ENCODE measurements at regions not wholly inside any gene's neighbourhood (a gene's known extent, or its start where the extent isn't known, plus 50 kb on each side); places are given as distances from the start of the nearest gene placed in this dataset.

GRCh38 chr13:44815623-44816022 is 173.6 kb downstream of the NUFIP1 start:
- Mint-ChIP-seq H3K4me3 (no peak overlapping the region), H3K36me3 (no peaks in the 10 kb centered on the region), H3K9me3 (no peaks in the 10 kb centered on the region), H3K4me1 (no peaks in the 10 kb centered on the region), H3K27ac (no peak overlapping the region), H3K27me3 (ENCODE audit: low read depth in 3 of 3) (no peaks in the 10 kb centered on the region)
- no peak for DNase-seq

DNA sequence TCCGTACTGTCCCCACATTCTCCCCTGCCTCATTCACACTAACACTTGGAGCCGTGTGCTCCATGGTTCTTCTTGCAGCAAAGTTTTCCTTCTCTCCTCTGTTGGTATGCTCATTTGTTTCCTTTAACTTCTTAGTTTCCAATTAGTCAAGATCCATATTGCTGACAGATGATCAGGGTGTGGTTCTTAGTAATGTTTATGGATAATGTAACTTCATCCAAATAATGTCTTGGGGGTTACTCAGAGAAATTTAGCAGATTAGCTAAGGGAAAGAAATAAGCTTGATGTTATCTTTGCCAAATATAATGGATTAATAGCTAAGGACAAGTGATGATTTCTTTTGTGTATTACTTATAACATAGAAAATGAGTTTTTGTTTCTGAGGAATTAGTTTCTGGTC is 174.4 kb downstream of the NUFIP1 start:
- Mint-ChIP-seq H3K9me3 (no peaks in the 10 kb centered on the region), H3K4me3 (no peak overlapping the region), H3K27ac (no peak overlapping the region), H3K36me3 (no peaks in the 10 kb centered on the region), H3K4me1 (no peaks in the 10 kb centered on the region), H3K27me3 (ENCODE audit: low read depth in 3 of 3) (no peaks in the 10 kb centered on the region)
- DNase-seq = no peak

DNA sequence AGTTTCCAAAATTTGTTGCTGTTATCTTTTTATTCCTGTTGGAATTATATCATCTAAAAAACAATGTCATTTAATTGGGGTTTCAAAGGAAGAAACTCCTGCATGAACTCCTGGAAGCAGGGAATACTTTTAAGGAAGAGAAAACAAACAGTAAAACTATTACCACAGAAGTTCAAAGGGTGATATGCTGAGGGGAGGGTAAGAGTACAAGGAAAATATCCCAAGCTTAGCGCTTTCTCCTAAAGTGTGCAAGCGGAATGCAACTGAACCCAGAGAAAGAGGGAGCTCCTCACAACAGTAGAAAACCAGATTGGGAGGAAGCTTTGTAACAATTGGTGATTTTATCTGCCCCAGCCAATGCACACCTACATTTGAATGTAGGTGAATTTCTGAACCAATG is 175.1 kb downstream of the NUFIP1 start:
- H3K36me3 Mint-ChIP-seq = no peaks in the 10 kb centered on the region
- H3K4me1 Mint-ChIP-seq = no peaks in the 10 kb centered on the region
- no peak for DNase-seq
- H3K27me3 Mint-ChIP-seq (ENCODE audit: low read depth in 3 of 3) = no peaks in the 10 kb centered on the region
- no peaks in the 10 kb centered on the region for H3K9me3 Mint-ChIP-seq
- H3K27ac Mint-ChIP-seq = no peak overlapping the region
- H3K4me3 Mint-ChIP-seq = no peak overlapping the region

DNA sequence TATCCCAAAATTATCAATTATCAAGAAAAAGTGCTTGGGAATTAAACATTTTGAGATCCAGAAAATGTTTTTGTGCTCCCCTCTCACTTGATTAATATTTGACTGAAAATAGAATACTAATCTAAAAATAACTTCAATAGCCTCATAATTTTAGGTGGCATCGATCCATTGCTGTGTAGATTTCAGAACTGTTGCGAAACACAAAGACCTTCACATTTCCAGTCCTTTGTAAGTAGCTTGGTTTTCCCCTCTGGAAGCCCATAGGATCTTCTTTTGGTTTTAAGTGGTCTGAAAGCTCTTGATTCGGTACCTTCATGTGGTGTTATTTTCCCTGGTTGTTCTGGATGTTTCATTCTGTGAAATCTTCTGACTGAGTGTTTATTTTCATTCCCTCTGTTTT is 176.5 kb downstream of the NUFIP1 start:
- DNase-seq = no peak
- Mint-ChIP-seq H3K9me3 (no peaks in the 10 kb centered on the region), H3K4me3 (no peak overlapping the region), H3K36me3 (no peaks in the 10 kb centered on the region), H3K4me1 (no peaks in the 10 kb centered on the region), H3K27ac (no peak overlapping the region), H3K27me3 (ENCODE audit: low read depth in 3 of 3) (peaks cover 0 to 2% (median 0%) of the 10 kb centered on the region in 3 donors)

- H3K27ac Mint-ChIP-seq = no peak overlapping the region
- no peak for DNase-seq
- H3K9me3 Mint-ChIP-seq = no peaks in the 10 kb centered on the region
- no peak overlapping the region for H3K4me3 Mint-ChIP-seq
- no peaks in the 10 kb centered on the region for H3K4me1 Mint-ChIP-seq
- peaks cover 0 to 4% (median 0%) of the 10 kb centered on the region in 3 donors for H3K27me3 Mint-ChIP-seq (ENCODE audit: low read depth in 3 of 3)
- no peaks in the 10 kb centered on the region for H3K36me3 Mint-ChIP-seq
These were observed 179.0 kb downstream of the NUFIP1 start for GRCh38 chr13:44810061-44810840.

GRCh38 chr13:44809190-44809589 is 180.1 kb downstream of the NUFIP1 start:
- no peaks in the 10 kb centered on the region for H3K36me3 Mint-ChIP-seq
- H3K27me3 Mint-ChIP-seq (ENCODE audit: low read depth in 3 of 3) = peaks cover 0 to 4% (median 0%) of the 10 kb centered on the region in 3 donors
- H3K9me3 Mint-ChIP-seq = no peaks in the 10 kb centered on the region
- DNase-seq = no peak
- no peaks in the 10 kb centered on the region for H3K4me1 Mint-ChIP-seq
- no peak overlapping the region for H3K27ac Mint-ChIP-seq
- no peak overlapping the region for H3K4me3 Mint-ChIP-seq

DNA sequence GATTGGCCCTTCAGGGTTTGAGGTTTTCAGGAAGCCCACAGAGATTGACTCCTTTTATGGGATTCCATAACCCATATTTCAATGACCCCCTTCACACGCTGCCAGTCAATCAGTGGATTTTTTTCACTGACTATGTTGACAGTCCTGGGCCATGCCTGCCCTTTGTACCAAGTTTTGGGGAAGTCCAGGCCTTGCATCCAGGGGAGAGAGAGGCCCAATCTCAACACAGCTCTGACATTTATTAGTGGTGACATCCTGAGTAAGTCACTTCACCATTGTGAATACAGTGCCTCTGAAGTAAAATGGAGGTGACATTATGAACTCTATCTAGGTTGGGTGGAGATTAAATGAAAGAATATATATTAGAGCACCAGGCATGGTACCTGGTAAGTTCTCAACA is 181.1 kb downstream of the NUFIP1 start:
- H3K4me1 Mint-ChIP-seq = no peaks in the 10 kb centered on the region
- H3K27me3 Mint-ChIP-seq (ENCODE audit: low read depth in 3 of 3) = peaks cover 0 to 4% (median 0%) of the 10 kb centered on the region in 3 donors
- no peak overlapping the region for H3K27ac Mint-ChIP-seq
- no peak overlapping the region for H3K4me3 Mint-ChIP-seq
- DNase-seq = no peak
- no peaks in the 10 kb centered on the region for H3K36me3 Mint-ChIP-seq
- no peaks in the 10 kb centered on the region for H3K9me3 Mint-ChIP-seq

DNA sequence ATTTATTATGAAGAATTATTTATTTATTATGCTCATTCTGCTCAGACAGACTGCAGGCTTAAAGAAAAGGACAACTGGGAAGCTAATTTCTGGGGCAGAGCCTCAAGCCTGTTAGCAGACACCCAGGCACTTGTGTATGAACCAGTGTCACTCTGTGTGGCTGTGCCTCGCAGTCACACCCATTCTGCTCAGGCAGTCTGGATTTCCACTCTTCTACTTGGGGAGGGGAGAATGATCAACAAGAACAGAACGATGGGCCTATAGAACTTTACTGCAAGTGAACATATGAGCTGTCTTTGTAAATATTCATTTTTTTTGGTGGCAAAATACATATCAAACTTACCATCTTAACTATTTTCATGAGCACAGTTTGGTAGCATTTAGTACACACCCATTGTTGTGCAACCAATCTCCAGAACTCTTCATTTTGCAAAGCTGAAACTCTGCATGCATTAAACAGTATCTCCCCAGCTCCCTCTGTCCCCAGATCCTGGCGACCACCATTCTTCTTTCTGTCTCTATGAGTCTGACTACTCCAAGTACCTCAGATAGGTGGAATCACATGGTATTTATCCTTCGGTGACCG is 181.7 kb downstream of the NUFIP1 start:
- H3K4me1 Mint-ChIP-seq = no peaks in the 10 kb centered on the region
- H3K27ac Mint-ChIP-seq = no peak overlapping the region
- DNase-seq = no peak
- no peaks in the 10 kb centered on the region for H3K9me3 Mint-ChIP-seq
- H3K27me3 Mint-ChIP-seq (ENCODE audit: low read depth in 3 of 3) = peaks cover 0 to 4% (median 0%) of the 10 kb centered on the region in 3 donors
- H3K36me3 Mint-ChIP-seq = no peaks in the 10 kb centered on the region
- H3K4me3 Mint-ChIP-seq = no peak overlapping the region

DNA sequence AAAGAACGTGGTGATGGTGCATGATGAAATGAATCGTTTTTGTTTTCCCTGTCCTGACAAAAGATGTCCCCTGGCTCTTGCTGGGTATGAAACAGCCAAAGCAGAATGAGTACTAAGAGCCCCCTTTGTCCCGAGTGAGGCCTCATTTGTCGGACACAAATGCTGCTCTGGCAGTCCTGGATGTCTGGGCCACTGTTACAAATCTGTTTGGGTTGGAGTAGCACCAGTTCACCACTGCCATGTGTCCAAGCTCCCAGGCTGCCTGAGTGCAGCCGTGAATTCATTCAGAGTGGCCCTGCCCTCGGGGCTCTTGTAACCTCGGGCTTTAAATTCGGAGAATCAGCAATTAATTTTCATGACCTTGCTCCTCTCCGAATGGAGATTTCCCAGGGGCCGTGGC is 182.4 kb downstream of the NUFIP1 start:
- no peak for DNase-seq
- Mint-ChIP-seq H3K36me3 (no peaks in the 10 kb centered on the region), H3K9me3 (no peaks in the 10 kb centered on the region), H3K4me1 (no peaks in the 10 kb centered on the region), H3K27me3 (ENCODE audit: low read depth in 3 of 3) (peaks cover 0 to 4% (median 0%) of the 10 kb centered on the region in 3 donors), H3K4me3 (no peak overlapping the region), H3K27ac (no peak overlapping the region)

GRCh38 chr13:44805585-44805984 is 183.7 kb downstream of the NUFIP1 start:
- no peak for DNase-seq
- H3K36me3 Mint-ChIP-seq = no peaks in the 10 kb centered on the region
- no peaks in the 10 kb centered on the region for H3K4me1 Mint-ChIP-seq
- H3K27me3 Mint-ChIP-seq (ENCODE audit: low read depth in 3 of 3) = peaks cover 0 to 4% (median 2%) of the 10 kb centered on the region in 3 donors
- no peaks in the 10 kb centered on the region for H3K9me3 Mint-ChIP-seq
- H3K27ac Mint-ChIP-seq = no peak overlapping the region
- no peak overlapping the region for H3K4me3 Mint-ChIP-seq

DNA sequence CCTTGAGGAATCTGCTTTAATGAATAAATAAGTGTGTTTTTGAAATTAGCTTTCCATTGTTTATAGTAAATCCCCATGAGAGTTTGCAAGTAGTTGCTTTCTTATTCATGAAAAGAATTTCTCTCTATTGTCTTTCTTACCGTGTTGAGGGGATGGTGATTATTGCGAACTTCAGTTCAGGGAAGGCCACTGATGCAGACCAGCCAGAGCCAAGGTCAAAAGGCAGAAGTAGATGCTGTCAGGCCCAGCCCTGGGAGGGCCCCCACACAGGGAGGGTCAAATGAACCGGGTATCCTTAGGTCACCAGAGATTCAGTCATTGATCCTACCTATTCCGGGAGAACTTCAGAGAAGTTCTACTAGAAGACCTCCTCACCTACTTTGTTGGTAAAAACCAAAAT is 185.9 kb downstream of the NUFIP1 start:
- H3K4me3 Mint-ChIP-seq = no peak overlapping the region
- H3K27me3 Mint-ChIP-seq (ENCODE audit: low read depth in 3 of 3) = peaks cover 0 to 2% (median 2%) of the 10 kb centered on the region in 3 donors
- no peaks in the 10 kb centered on the region for H3K4me1 Mint-ChIP-seq
- H3K9me3 Mint-ChIP-seq = no peaks in the 10 kb centered on the region
- no peak for DNase-seq
- no peak overlapping the region for H3K27ac Mint-ChIP-seq
- H3K36me3 Mint-ChIP-seq = no peaks in the 10 kb centered on the region

- DNase-seq = no peak
- Mint-ChIP-seq H3K4me1 (no peaks in the 10 kb centered on the region), H3K27me3 (ENCODE audit: low read depth in 3 of 3) (peaks cover 0 to 2% (median 2%) of the 10 kb centered on the region in 3 donors), H3K4me3 (no peak overlapping the region), H3K27ac (no peak overlapping the region), H3K36me3 (no peaks in the 10 kb centered on the region), H3K9me3 (no peaks in the 10 kb centered on the region)
These were observed 186.8 kb downstream of the NUFIP1 start for GRCh38 chr13:44802491-44802890.

DNA sequence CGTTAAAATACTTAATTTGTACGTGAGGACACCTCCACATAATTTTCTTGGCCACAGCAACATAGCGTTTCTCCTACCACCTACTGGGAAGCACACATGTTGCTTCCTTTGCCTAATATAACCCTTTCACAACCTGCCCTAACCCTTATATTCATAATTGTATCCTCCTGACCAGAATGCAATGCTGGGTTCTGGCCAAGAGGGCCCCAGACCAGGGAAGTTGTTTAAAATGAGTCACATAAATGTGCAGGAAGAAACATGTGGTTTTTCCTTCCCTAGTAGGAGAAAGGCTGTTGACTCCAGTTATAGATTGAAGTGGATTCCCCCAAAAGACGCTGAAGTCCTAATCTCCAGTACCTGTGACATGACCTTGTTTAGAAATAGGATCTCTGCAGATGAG is 187.3 kb downstream of the NUFIP1 start:
- no peaks in the 10 kb centered on the region for H3K4me1 Mint-ChIP-seq
- peaks cover 0 to 2% (median 2%) of the 10 kb centered on the region in 3 donors for H3K27me3 Mint-ChIP-seq (ENCODE audit: low read depth in 3 of 3)
- no peak for DNase-seq
- H3K27ac Mint-ChIP-seq = no peak overlapping the region
- no peak overlapping the region for H3K4me3 Mint-ChIP-seq
- no peaks in the 10 kb centered on the region for H3K36me3 Mint-ChIP-seq
- no peaks in the 10 kb centered on the region for H3K9me3 Mint-ChIP-seq

DNA sequence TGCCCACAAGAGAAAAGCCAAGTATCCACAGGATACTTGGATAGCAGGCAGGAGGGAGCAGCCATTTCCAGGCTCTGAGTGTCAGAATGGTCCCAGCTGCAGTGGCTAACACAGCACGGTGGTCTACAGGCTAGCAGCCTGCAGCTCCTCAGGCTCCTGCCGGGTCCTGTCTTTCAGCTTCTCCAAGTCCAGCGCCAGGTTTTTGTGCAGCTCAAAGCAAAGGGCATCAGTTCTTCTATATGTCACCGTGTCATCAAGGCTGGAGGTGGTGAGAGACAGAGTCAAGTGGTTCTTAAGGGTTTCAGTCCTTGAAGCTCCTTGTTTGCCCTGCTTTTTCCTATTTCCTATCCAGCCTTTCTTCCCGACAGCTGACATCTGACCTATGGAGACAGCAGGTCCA is 188.6 kb downstream of the NUFIP1 start:
- no peaks in the 10 kb centered on the region for H3K4me1 Mint-ChIP-seq
- no peak overlapping the region for H3K27ac Mint-ChIP-seq
- H3K9me3 Mint-ChIP-seq = no peaks in the 10 kb centered on the region
- no peaks in the 10 kb centered on the region for H3K36me3 Mint-ChIP-seq
- H3K4me3 Mint-ChIP-seq = no peak overlapping the region
- DNase-seq = no peak
- H3K27me3 Mint-ChIP-seq (ENCODE audit: low read depth in 3 of 3) = peaks cover 0 to 2% (median 1%) of the 10 kb centered on the region in 3 donors

DNA sequence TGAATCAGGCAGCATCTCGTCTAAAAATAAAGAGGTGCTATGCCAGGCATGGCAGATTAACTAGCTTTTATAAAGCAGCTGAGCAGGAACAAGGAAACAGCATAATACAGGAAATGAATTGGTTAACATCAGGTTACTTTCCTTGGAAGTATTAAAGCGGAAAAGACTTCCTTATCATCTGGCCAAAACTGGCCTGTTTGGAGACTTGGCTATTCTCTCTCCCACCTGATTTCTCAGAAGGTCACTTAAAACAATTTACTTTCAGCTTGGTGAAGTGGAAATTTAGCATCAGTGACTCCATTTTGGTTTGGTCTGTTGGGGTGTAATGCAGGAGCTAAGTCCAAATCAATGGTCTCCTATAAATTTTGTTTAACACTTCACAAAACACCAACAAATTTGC is 191.6 kb downstream of the NUFIP1 start:
- no peak for DNase-seq
- Mint-ChIP-seq H3K4me1 (no peaks in the 10 kb centered on the region), H3K27ac (no peak overlapping the region), H3K9me3 (no peaks in the 10 kb centered on the region), H3K27me3 (ENCODE audit: low read depth in 3 of 3) (peaks cover 0 to 2% (median 0%) of the 10 kb centered on the region in 3 donors), H3K36me3 (no peaks in the 10 kb centered on the region), H3K4me3 (no peak overlapping the region)

Measured in immature natural killer cell (primary cell).